SK-N-DZ (cell line): ENCODE measurements at regions not wholly inside any gene's neighbourhood (a gene's known extent, or its start where the extent isn't known, plus 50 kb on each side); places are given as distances from the start of the nearest gene placed in this dataset.

Experiments used
- DNase-seq: peaks from one replicate; pipeline ENCODE4 v3.0.0-alpha.2; 2015; ENCODE audit warnings: low spot score

- DNase-seq: no peak
Observed at GRCh38 chr15:25051399-25052154, 96.8 kb downstream of the SNRPN start.

GRCh38 chr15:25052191-25052999 is 97.6 kb downstream of the SNRPN start:
- DNase-seq: no peak

- no peak for DNase-seq
Observed at GRCh38 chr15:25053000-25053815, 98.4 kb downstream of the SNRPN start.

GRCh38 chr15:25054329-25054728 is 99.5 kb downstream of the SNRPN start:
- DNase-seq: no peak

GRCh38 chr15:25054943-25055342 is 100.2 kb downstream of the SNRPN start:
- DNase-seq: no peak

GRCh38 chr15:25055356-25056068 is 100.7 kb downstream of the SNRPN start:
- no peak for DNase-seq

- DNase-seq: no peak
Observed at GRCh38 chr15:25056484-25057425, 102.0 kb downstream of the SNRPN start.

GRCh38 chr15:25057574-25057973 is 102.8 kb downstream of the SNRPN start:
- DNase-seq: no peak

- no peak for DNase-seq
Observed at GRCh38 chr15:25058080-25058785, 103.4 kb downstream of the SNRPN start.

GRCh38 chr15:25059698-25060471 is 105.1 kb downstream of the SNRPN start:
- no peak for DNase-seq

- DNase-seq: no peak
Observed at GRCh38 chr15:25060472-25060803, 105.7 kb downstream of the SNRPN start.

- no peak for DNase-seq
Observed at GRCh38 chr15:25060996-25061620, 106.3 kb downstream of the SNRPN start.

- DNase-seq: no peak
Observed at GRCh38 chr15:25061808-25062550, 107.2 kb downstream of the SNRPN start.

GRCh38 chr15:25062551-25063430 is 108.0 kb downstream of the SNRPN start:
- DNase-seq: no peak

GRCh38 chr15:25065286-25065685 is 110.5 kb downstream of the SNRPN start:
- no peak for DNase-seq

GRCh38 chr15:25065876-25066275 is 111.1 kb downstream of the SNRPN start:
- DNase-seq: no peak

- no peak for DNase-seq
Observed at GRCh38 chr15:25066708-25067107, 111.9 kb downstream of the SNRPN start.
